ENCODE measurements at regions not wholly inside any gene's neighbourhood (a gene's known extent, or its start where the extent isn't known, plus 50 kb on each side); places are given as distances from the start of the nearest gene placed in this dataset.

GRCh38 chr13:81078048-81078447 is 737.1 kb upstream of the SPRY2 start:
- TF ChIP-seq EZH2 (IDR thresholded peaks at IDR 0.05; ENCODE audit: low read depth, unreplicated experiment): no peak
- TF ChIP-seq POLR2AphosphoS5 (IDR thresholded peaks at IDR 0.05; ENCODE audit: low read depth): no peak
- TF ChIP-seq CTCF (conservative IDR thresholded peaks at IDR 0.05; ENCODE audit: low read depth in 2 of 2): no peak
- TF ChIP-seq REST (IDR thresholded peaks at IDR 0.05; ENCODE audit: unreplicated experiment): no peak
- no peak for TF ChIP-seq JUNB (IDR thresholded peaks at IDR 0.05; ENCODE audit: unreplicated experiment)
